HK-2 (cell line): ENCODE measurements at regions not wholly inside any gene's neighbourhood (a gene's known extent, or its start where the extent isn't known, plus 50 kb on each side); places are given as distances from the start of the nearest gene placed in this dataset.

Experiments used
- DNase-seq: peaks from one replicate; pipeline ENCODE4 v3.0.0-alpha.2; 2018; ENCODE audit not compliant: unreplicated experiment

DNA sequence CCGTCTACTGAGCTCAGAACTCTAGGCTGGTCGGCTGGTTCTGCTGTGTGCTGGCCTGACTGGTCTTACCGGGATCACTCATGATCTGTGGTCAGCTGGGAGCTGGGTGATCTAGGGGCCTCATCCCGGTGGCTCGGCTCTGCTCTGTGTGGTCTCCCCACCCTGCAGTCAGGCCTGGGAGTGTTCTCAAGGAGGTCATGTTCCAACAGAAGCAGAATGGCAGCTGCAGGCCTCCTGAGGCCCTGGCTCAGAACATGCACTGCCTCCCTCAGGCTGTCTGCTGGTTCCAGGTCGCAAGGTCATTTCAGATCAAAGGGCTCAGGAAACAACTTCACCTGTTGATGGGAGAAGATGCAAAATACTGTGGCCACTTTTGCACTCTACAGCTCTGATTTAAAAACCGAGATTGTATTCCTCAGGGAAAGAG, 81.1 kb upstream of the RFX8 start:
- DNase-seq = no peak

DNA sequence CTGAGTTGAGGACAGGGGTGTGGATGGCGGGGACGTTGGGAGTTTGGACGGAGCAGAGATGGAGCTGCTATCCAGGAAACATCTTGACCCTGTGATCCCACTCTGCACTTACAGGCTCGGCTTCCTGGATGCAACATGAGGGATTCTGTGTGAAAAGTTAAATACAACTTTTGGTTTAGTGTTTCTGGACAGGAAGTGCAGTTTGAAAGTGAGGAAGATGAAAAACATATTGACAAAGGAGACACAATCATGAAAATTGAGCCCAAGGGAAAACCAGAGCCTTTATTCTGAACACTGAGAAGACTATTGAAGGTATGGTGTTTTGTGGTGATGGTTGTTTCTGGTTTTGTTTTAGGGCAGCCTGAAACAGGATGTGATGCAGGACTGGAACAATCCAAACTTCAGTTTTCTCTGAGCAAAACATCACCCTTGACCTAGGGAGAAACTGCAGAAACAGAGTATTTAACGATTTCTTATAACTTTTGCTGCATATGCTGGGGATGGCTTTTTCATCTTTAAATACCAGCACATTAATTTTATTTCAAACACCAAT, 76.5 kb upstream of the RFX8 start:
- DNase-seq = no peak

DNA sequence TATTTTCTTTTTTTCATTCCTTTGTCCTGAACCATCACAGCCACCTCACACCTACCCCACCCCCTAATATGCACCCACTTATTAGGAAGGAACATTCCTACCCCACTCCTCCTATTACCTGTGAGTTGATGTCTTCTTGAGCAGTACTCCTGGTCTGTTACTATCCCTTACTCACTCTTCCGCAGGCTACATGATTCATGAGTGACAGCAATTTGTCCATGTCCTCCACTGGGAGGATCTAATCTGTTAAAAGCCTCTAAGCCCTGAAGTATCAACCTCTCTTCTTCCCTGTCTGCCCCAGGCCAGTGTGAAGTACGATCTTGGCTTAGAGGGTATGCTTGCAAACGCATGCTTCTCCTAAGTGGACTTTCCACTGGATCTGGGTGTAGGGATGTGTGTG, 75.6 kb upstream of the RFX8 start:
- no peak for DNase-seq

DNA sequence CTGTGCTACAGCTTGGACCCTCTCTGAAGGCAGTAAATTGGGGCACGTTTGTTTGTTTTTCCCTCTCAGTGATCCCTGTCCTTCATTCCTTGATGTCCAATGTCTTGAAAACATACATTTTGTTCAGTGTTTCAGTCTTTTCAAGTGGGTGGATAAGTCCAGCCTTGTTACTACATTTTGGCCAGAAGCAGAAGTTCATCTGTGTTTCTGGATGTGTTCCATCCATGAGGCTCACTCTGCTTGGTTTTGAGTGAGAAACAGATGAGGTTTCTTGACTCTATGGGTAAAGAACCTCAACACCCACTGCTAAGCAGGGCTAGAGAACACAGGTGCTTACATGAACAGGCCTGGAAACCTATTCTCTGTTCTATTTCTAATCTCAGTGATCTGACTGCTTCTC, 74.5 kb upstream of the RFX8 start:
- no peak for DNase-seq

DNA sequence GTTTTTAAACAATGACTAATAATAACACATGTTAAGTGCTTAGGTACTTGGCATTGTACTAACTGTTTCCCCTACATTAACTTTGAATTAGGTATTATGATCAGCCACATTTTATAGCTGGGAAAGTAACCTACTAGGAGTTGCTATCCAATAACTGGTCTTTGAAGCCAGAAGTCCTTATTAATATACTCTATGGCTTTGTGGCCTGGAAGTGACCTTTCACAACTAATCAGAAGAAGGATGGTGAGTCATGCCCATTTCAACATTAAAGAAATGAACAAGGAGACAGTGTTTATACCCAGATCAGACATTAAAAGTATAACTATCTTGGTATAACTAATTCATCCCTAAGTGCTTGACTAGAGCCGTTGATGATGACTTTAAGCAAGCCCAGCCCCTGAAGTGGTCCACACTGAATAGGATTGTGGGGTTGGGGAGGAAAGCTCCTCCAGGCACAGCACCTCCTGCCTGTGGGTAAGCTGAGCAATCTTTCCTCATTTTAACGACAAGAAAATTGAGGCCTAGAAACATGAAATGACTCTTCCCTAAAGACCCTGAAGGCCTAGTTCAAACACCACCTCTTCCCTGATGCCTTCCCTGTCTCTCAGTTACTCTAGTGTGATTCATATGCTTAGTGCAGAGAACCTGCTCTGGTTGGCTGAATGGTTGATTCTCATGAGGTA, 71.6 kb upstream of the RFX8 start:
- no peak for DNase-seq

DNA sequence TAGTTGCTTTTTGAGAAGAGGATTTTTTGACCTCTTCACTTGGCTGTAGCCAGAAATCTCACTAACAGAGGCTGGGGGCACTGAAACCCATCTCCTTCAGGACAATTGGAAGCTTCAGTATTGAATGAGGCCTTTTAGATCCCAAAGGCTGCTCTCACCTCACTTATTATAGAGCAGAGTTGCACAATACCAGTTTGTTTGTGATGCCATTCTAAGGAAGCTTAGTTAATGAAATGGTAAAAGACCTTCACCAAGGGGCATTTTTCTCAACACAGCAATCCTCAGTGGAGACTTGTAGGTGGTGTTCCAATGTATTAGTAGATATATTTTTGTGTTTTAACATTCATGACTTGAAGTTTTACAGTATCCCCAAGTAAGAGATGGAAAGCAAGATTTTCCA, 71.0 kb upstream of the RFX8 start:
- no peak for DNase-seq

DNA sequence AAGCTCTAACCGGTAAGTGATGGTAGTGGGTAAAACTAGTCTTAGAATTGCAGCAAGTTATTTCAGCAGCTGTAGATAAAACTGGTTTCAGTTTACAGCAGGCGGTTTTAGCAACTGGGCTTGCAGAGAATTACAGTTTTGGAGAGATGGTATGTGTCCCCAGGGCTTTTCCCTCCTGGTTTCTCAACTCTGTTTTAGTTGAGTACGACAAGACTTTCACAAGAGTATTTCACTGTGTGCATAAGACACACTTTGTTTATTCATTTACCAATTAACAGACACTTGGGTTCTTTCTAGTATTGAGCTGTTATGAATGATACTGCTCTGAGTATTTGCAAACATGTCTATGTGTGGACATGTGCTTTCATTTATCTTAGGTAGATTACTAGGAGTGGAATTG, 65.6 kb upstream of the RFX8 start:
- DNase-seq = no peak

DNA sequence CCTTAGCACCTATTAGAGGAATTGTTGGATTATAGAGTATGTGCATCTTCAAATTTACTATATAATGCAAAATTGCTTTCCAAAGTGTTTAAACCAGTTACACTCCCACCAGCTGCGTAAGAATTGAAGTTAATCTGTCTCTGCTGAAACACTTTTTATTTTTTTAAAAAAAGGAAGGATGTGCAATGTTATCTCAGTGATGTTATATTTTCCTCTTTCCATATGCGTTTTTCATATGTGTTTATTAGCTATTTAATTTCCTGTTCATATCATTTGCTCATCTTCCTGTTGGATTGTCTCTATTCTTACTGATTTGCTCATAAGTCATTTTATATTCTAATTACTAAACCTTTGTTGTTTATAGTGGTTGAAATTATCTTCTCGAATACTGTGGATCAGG, 63.2 kb upstream of the RFX8 start:
- DNase-seq = no peak

DNA sequence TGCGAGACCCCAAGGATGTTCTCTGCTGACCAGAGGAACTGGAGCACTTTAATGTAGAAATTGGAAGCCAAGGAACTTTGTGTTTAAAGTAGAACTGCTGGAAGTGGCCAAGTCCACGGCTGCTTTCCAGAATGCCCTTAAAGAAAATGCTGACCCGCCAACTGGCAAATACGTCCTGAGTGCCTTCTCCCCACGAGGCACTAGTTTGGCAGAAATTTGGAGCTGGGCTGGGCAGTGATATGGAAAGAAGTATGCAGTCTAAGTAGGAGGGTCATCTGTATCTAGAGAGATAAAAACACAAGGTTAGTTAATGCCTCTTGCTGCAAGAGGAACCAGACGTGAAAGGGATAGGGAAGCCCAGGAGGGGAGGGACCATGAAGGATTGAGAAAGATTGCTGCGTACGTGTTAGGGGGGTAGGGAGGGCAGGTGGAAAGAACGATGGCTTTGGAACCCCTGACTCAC, 59.3 kb upstream of the RFX8 start:
- no peak for DNase-seq

DNA sequence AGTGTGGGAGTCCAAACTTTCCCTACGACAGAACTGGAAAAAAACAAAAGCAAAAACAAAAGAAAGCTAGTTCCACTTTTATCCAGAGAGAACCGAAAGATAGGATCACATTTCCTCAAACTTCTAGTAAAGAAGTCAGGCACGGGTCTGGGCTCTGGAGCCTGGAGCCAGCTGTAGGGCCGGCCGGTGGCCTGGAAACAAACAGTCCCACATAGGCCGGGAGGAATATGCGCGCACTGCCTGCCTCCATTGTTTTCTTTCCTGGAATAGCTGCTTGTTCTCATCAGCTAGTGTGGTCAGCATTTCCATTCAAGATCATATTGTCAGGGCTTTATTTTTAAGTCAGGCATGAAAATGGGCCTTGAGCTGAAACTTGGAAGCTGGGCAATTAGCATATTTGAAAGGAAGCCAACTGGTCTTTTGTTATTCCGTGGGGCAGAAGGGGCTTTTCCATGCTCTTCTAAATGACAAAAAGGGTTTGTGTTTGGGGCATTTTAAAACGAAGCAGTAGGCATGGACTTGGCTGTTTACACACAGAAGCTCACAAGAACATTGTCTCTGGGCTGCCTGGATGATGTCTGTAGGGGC, 58.7 kb upstream of the RFX8 start:
- no peak for DNase-seq

DNA sequence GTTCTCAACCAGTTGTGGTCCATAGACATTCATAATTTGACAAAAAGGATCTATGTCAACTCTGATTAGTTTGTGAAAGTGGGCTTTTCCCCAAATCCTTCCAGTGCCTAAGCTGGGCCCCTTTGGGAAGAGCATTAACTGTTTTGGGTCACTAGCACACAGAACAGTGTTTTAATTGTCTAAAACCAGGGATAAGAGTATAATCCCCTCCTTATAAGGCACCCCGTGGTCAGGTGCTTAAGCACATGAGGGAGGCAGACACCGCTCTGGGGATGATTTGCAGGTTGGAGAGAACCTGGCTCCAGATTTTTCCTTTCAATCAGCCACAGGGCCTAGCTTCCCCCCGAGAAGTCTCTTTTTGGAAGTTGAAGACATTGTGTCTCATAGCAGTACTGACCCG, 53.6 kb upstream of the RFX8 start:
- no peak for DNase-seq

DNA sequence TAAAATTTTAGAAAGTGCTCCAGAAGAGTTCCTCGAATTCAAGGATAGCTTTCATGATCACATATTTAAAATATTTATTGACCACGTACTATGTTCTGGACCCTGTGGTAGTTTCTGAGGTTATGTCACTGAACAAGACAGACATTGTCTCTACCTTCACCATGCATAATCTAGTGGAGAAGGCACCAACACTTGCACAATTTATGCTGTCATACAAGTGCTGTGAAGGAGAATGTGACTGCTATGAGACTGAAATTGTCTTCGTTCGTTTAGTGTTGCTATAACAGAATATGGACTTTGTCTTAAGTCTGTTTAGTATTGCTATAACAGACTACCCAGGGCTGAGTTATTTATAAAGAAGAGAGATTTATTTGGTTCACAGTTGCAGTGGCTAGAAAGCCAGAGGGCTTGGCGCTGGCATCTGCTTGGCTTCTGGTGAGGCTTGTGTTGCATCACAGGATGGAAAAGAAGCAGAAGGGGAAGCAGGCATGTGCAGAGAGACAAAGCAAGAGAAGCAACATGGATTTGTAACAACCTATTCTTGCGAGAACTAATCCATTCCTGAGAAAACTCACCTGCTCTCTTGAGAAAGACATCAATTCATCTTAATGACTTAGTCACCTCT, 50.0 kb upstream of the RFX8 start:
- DNase-seq = no peak
